OCI-LY7 (cell line): ENCODE measurements at regions not wholly inside any gene's neighbourhood (a gene's known extent, or its start where the extent isn't known, plus 50 kb on each side); places are given as distances from the start of the nearest gene placed in this dataset.

Experiments used
- BruUV-seq: library from RNA; stranded (reverse); fragments of 400-500 nt; replicated peaks from 2 replicates; lab custom pipeline; 2021; lab: Mats Ljungman, UMichigan
- CTCF ChIA-PET: fragments of 300-600 bp; sonication (Branson Sonifier 250); formaldehyde crosslinking; loops from one replicate; lab custom pipeline; 2022; ENCODE audit warnings: antibody characterized with exemption; ENCODE audit not compliant: unreplicated experiment; lab: Charles Lee
- POLR2A ChIA-PET: fragments of 300-600 bp; sonication (Branson Sonifier 250); formaldehyde crosslinking; loops from one replicate; lab custom pipeline; 2022; ENCODE audit warnings: antibody characterized with exemption; lab: Charles Lee
- DNase-seq: peaks from one replicate; pipeline ENCODE4 v3.0.0-alpha.2; 2015; ENCODE audit warnings: low spot score
- H2AFZ ChIP-seq: fragments of 200-600 bp; sonication (generic), shearing (Covaris generic); 2 replicates; pipeline ENCODE4 v1.6.1; 2014; ENCODE audit warnings: mild to moderate bottlenecking, antibody characterized with exemption, low read length, moderate library complexity
- H3K27ac ChIP-seq: fragments of 200-600 bp; sonication (generic); 2 replicates; pipeline ENCODE4 v1.5.1; 2014; ENCODE audit warnings: mixed run types, low read depth, mild to moderate bottlenecking, moderate library complexity, low read length, inconsistent platforms; ENCODE audit not compliant: poor library complexity, severe bottlenecking
- H3K36me3 ChIP-seq: fragments of 200-600 bp; sonication (generic); 2 replicates; pipeline ENCODE4 v1.6.1; 2014; ENCODE audit warnings: mild to moderate bottlenecking, antibody characterized with exemption, low read length, moderate library complexity, mixed read lengths; ENCODE audit not compliant: insufficient read depth
- H3K4me1 ChIP-seq: fragments of 200-600 bp; sonication (generic); 2 replicates; pipeline ENCODE4 v1.5.1; 2014; ENCODE audit warnings: mild to moderate bottlenecking, low read length; ENCODE audit not compliant: insufficient read depth, poor library complexity, severe bottlenecking
- H3K4me2 ChIP-seq: fragments of 200-600 bp; sonication (generic); 2 replicates; pipeline ENCODE4 v1.6.1; 2014; ENCODE audit warnings: mild to moderate bottlenecking, low read length
- H3K4me3 ChIP-seq: fragments of 200-600 bp; sonication (generic); 2 replicates; pipeline ENCODE4 v1.5.1; 2014; ENCODE audit warnings: mild to moderate bottlenecking, low read depth, low read length; ENCODE audit not compliant: poor library complexity, severe bottlenecking
- H3K79me2 ChIP-seq: fragments of 200-600 bp; sonication (generic); 2 replicates; pipeline ENCODE4 v1.6.1; 2016; ENCODE audit warnings: low read depth, mild to moderate bottlenecking, low read length, moderate library complexity, mixed read lengths; ENCODE audit not compliant: insufficient read depth
- H3K9me2 ChIP-seq: fragments of 200-600 bp; sonication (generic); 2 replicates; pipeline ENCODE4 v1.6.1; 2016; ENCODE audit warnings: mild to moderate bottlenecking, low read length, mixed read lengths; ENCODE audit not compliant: insufficient read depth
- H3K9me3 ChIP-seq: fragments of 200-600 bp; sonication (generic); 2 replicates; pipeline ENCODE4 v1.6.1; 2014; ENCODE audit warnings: mild to moderate bottlenecking, mixed run types, low read length, mixed read lengths
- H4K20me1 ChIP-seq: fragments of 200-600 bp; sonication (generic); 2 replicates; pipeline ENCODE4 v1.6.1; 2014; ENCODE audit warnings: mild to moderate bottlenecking, antibody characterized with exemption, low read length, moderate library complexity, mixed read lengths; ENCODE audit not compliant: insufficient read depth
- CTCF ChIP-seq: fragments of 200-600 bp; sonication (generic); conservative IDR thresholded peaks from 2 replicates; pipeline ENCODE4 v1.5.1; 2014; ENCODE audit warnings: mild to moderate bottlenecking, antibody characterized with exemption, low read length, moderate library complexity, mixed read lengths
- EZH2phosphoT487 ChIP-seq: fragments of 200-600 bp; sonication (generic); IDR thresholded peaks from 2 replicates; pipeline ENCODE4 v1.6.1; 2018; ENCODE audit warnings: low read depth, borderline replicate concordance, mild to moderate bottlenecking, mixed run types, antibody characterized with exemption, low read length, moderate library complexity, mixed read lengths
- intact Hi-C: fragments of 100-400 bp; cut with micrococcal nuclease; formaldehyde crosslinking; loops from one replicate; pipeline ENCODE4 v1.10.0; 2022; ENCODE audit not compliant: unreplicated experiment

GRCh38 chr3:31240013-31240412 is 292.7 kb upstream of the STT3B start:
- peak overlapping the region; percentile 45 for H3K4me2 ChIP-seq
- no peaks in the 10 kb centered on the region for H4K20me1 ChIP-seq
- TF ChIP-seq CTCF (no peak), EZH2phosphoT487 (no peak)
- BruUV-seq, result no TSS peak
- intact Hi-C loops, result no loop called here
- peak overlapping the region; percentile 28 for H3K27ac ChIP-seq
- peak; percentile 39 for DNase-seq
- peak overlapping the region; percentile 87; the same call in 1 of the 2 replicates for H2AFZ ChIP-seq
- H3K36me3 ChIP-seq, result no peaks in the 10 kb centered on the region
- ChIA-PET POLR2A (interaction anchor here (0.5 to 5.6 kb wide), 7 partner anchors 9 to 967 kb away, joined by 3 to 35 read pairs (median 3); no protein-coding TSS in a partner anchor), CTCF (interaction anchor here (0.8 kb wide), 1 partner anchor 13 kb away, joined by 3 read pairs; no protein-coding TSS in a partner anchor)
- peak overlapping the region; percentile 0 for H3K4me3 ChIP-seq
- H3K9me3 ChIP-seq, result no peaks in the 10 kb centered on the region
- no peaks in the 10 kb centered on the region for H3K9me2 ChIP-seq
- H3K79me2 ChIP-seq, result no peaks in the 10 kb centered on the region
- H3K4me1 ChIP-seq, result peaks cover 33% of the 10 kb centered on the region

- Histone ChIP-seq H2AFZ (peak overlapping the region; percentile 87), H3K79me2 (no peaks in the 10 kb centered on the region), H3K27ac (peak overlapping the region; percentile 28), H3K36me3 (no peaks in the 10 kb centered on the region), H3K9me2 (no peaks in the 10 kb centered on the region), H3K4me1 (peaks cover 33% of the 10 kb centered on the region), H4K20me1 (no peaks in the 10 kb centered on the region), H3K4me2 (peak overlapping the region; percentile 45), H3K4me3 (peak overlapping the region; percentile 0), H3K9me3 (no peaks in the 10 kb centered on the region)
- no TSS peak for BruUV-seq
- peak; percentile 34 for DNase-seq
- intact Hi-C loops, result no loop called here
- CTCF ChIA-PET, result interaction anchor here (1.3 kb wide), 1 partner anchor 8 kb away, joined by 4 read pairs; no protein-coding TSS in a partner anchor
- POLR2A ChIA-PET, result interaction anchor here (0.6 to 5.6 kb wide), 10 partner anchors 8 to 300 kb away, joined by 3 to 35 read pairs (median 3); no protein-coding TSS in a partner anchor
- TF ChIP-seq EZH2phosphoT487, result no peak
- TF ChIP-seq CTCF, result no peak
These were observed 292.3 kb upstream of the STT3B start for GRCh38 chr3:31240466-31240865.

GRCh38 chr3:31240874-31241273 is 291.9 kb upstream of the STT3B start:
- Histone ChIP-seq H3K9me2 (no peaks in the 10 kb centered on the region), H4K20me1 (no peaks in the 10 kb centered on the region), H3K4me2 (peak overlapping the region; percentile 45; the same call in 1 of the 2 replicates), H3K27ac (peak overlapping the region; percentile 28), H2AFZ (peak overlapping the region; percentile 87), H3K79me2 (no peaks in the 10 kb centered on the region), H3K9me3 (no peaks in the 10 kb centered on the region), H3K4me1 (peaks cover 33% of the 10 kb centered on the region), H3K4me3 (no peak overlapping the region), H3K36me3 (no peaks in the 10 kb centered on the region)
- TF ChIP-seq EZH2phosphoT487, result no peak
- TF ChIP-seq CTCF, result no peak
- intact Hi-C loops, result no loop called here
- CTCF ChIA-PET, result interaction anchor here (1.3 kb wide), 1 partner anchor 9 kb away, joined by 4 read pairs; no protein-coding TSS in a partner anchor
- POLR2A ChIA-PET, result interaction anchor here (0.6 to 5.6 kb wide), 11 partner anchors 8 to 299 kb away, joined by 3 to 35 read pairs (median 3); no protein-coding TSS in a partner anchor
- BruUV-seq, result no TSS peak
- no peak for DNase-seq
